ENCODE measurements at regions not wholly inside any gene's neighbourhood (a gene's known extent, or its start where the extent isn't known, plus 50 kb on each side); places are given as distances from the start of the nearest gene placed in this dataset.

DNA sequence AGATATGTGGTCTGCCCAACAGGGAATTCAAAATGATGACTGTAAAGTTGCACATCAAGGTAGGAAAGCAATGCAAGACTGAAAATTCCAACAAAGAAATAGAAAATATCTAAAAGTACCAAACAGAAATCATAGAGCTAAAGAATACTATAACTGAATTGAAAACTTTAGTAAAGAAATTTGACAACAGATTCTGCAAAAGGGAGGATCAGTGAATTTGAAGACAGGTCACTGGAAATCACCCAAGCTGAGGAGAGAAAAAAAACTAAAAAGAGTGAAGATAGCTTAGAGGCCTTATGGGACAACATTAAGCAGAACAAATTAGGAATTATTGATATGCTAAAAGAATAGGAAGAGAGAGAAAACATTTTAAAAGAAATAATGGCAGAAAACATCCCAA lies 240.6 kb downstream of the SNX13 start:
- Histone ChIP-seq H3K4me1 (ENCODE audit: control insufficient read depth, insufficient read depth, low read length) (no peaks in the 10 kb centered on the region), H3K36me3 (ENCODE audit: control insufficient read depth, insufficient read depth, low read length) (no peaks in the 10 kb centered on the region), H3K9ac (ENCODE audit: low read length) (no peak overlapping the region), H3K4me3 (ENCODE audit: low read length) (no peak overlapping the region), H3K27me3 (ENCODE audit: control insufficient read depth, insufficient read depth, low read length) (no peaks in the 10 kb centered on the region), H3K9me3 (ENCODE audit: control insufficient read depth, low read length) (peaks cover 6% of the 10 kb centered on the region)

DNA sequence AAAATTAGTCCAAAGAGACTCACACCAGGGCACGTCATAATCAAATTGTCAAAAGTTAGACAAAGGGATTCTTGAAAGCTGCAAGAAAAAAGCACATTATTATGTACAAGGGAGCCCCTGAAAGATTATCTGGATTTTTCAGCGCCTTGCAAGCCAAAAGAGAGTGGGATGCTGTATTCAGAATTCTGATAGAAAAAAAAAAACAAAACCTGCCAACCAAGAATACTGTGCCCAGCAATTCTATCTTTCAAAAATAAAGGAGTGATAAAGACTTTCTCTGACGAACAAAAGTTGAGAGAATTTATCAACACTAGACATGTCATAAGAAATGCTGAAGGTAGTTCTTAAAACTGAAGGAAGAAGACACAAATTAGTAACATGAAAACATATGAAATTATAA lies 240.2 kb downstream of the SNX13 start:
- H3K4me1 ChIP-seq (ENCODE audit: control insufficient read depth, insufficient read depth, low read length): no peaks in the 10 kb centered on the region
- no peak overlapping the region for H3K9ac ChIP-seq (ENCODE audit: low read length)
- H3K27me3 ChIP-seq (ENCODE audit: control insufficient read depth, insufficient read depth, low read length): no peaks in the 10 kb centered on the region
- no peaks in the 10 kb centered on the region for H3K36me3 ChIP-seq (ENCODE audit: control insufficient read depth, insufficient read depth, low read length)
- no peak overlapping the region for H3K4me3 ChIP-seq (ENCODE audit: low read length)
- H3K9me3 ChIP-seq (ENCODE audit: control insufficient read depth, low read length): peaks cover 6% of the 10 kb centered on the region

DNA sequence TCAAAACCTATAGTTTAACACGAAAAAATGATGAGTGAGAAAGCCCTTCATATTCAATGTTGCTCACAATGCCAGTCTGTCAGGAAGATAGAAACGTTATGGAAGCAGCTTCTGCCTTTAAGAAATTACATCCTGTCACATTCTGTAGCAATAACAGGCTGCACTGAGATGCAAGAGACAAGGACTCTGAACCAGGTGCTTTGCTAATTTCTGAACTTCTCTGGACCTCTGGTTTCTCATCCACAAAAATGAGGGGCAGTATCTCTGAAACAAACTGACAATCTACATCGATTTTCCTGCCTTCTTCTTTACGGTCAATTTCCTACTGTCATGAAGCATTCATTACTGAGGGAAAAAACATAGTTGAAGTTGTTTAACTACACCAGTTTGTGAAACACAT lies 234.0 kb downstream of the SNX13 start:
- Histone ChIP-seq H3K36me3 (ENCODE audit: control insufficient read depth, insufficient read depth, low read length) (no peaks in the 10 kb centered on the region), H3K4me3 (ENCODE audit: low read length) (no peak overlapping the region), H3K4me1 (ENCODE audit: control insufficient read depth, insufficient read depth, low read length) (no peaks in the 10 kb centered on the region), H3K9ac (ENCODE audit: low read length) (no peak overlapping the region), H3K9me3 (ENCODE audit: control insufficient read depth, low read length) (no peaks in the 10 kb centered on the region), H3K27me3 (ENCODE audit: control insufficient read depth, insufficient read depth, low read length) (no peaks in the 10 kb centered on the region)

DNA sequence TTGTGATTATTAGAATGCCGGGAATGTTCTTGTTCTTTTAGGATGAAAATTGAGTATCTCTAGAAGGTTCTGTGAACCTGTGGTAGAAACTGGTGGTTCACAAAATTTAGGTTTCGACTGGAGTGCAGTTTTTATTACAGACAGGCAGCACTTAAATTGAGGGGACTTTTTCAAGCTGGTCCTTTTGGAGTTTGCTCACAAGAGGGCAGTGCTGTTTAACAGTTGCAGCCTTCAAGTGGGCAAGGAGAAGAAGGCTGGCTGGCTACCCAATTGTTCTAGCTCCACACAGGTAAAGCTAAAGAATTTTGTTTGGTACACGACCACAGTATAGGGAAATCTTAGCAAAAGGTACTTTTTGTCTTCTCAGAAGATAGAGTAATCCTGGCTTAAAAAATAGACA lies 233.6 kb downstream of the SNX13 start:
- Histone ChIP-seq H3K27me3 (ENCODE audit: control insufficient read depth, insufficient read depth, low read length) (no peaks in the 10 kb centered on the region), H3K36me3 (ENCODE audit: control insufficient read depth, insufficient read depth, low read length) (no peaks in the 10 kb centered on the region), H3K4me1 (ENCODE audit: control insufficient read depth, insufficient read depth, low read length) (no peaks in the 10 kb centered on the region), H3K9ac (ENCODE audit: low read length) (no peak overlapping the region), H3K4me3 (ENCODE audit: low read length) (no peak overlapping the region), H3K9me3 (ENCODE audit: control insufficient read depth, low read length) (no peaks in the 10 kb centered on the region)

DNA sequence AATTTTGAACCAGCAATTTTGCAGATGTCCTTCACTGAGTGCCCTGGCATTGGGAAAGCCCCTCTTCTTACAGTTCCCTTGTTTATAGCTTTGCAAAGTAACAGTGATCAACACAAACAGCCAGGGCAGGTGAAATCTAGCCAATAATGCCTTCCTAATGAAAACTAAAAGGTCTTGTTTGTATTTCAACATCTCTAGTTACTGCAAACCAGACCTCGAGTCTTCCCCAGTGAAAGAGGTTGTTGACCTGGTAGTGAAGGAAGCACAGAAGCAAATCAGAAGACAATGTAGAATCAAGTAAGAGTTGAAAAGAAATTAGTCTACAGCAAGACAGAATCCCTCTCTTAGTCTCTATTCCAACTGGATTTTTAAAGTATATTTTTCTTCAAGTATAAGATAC lies 231.2 kb downstream of the SNX13 start:
- no peak overlapping the region for H3K4me3 ChIP-seq (ENCODE audit: low read length)
- no peak overlapping the region for H3K9ac ChIP-seq (ENCODE audit: low read length)
- H3K36me3 ChIP-seq (ENCODE audit: control insufficient read depth, insufficient read depth, low read length): no peaks in the 10 kb centered on the region
- H3K9me3 ChIP-seq (ENCODE audit: control insufficient read depth, low read length): no peaks in the 10 kb centered on the region
- no peaks in the 10 kb centered on the region for H3K27me3 ChIP-seq (ENCODE audit: control insufficient read depth, insufficient read depth, low read length)
- H3K4me1 ChIP-seq (ENCODE audit: control insufficient read depth, insufficient read depth, low read length): no peaks in the 10 kb centered on the region

DNA sequence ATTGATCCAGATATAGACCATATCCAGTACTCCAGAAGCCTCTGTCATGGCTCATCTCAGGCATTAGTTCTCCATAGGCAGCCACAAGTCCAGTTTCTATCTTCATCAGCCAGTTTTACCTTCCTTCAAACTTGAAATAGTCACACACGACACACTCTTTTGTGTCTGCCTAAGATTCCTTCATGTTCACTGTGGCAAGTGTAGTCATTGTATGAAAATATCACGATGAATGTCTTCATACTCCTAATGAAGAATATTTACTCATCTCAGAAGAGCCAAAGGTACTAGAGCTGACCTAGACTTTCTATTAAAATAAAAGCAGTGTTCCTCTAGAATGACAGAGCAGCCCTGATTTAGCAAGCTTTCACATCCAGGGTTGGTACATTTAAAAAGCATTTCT lies 230.7 kb downstream of the SNX13 start:
- Histone ChIP-seq H3K36me3 (ENCODE audit: control insufficient read depth, insufficient read depth, low read length) (no peaks in the 10 kb centered on the region), H3K4me3 (ENCODE audit: low read length) (no peak overlapping the region), H3K27me3 (ENCODE audit: control insufficient read depth, insufficient read depth, low read length) (no peaks in the 10 kb centered on the region), H3K4me1 (ENCODE audit: control insufficient read depth, insufficient read depth, low read length) (no peaks in the 10 kb centered on the region), H3K9me3 (ENCODE audit: control insufficient read depth, low read length) (no peaks in the 10 kb centered on the region), H3K9ac (ENCODE audit: low read length) (no peak overlapping the region)

DNA sequence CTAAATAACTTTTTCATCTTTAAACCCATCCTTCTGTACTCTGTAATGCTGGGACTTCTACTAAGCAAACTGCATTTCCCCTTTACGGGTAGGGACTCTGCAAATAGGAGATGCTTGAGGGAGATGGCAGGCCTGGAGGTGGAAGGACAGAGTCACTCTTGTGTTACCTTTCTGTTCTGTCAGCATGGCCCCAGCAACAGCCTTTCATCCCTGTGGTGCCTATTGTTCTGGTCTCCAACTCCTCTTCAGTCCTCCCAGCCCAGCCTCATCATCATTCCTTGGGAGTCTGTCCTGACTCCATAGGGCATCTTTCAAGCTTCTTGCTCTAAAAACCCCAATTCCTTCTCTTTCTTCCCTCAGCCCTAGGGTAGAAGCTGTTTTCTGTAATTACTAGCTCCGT lies 230.0 kb downstream of the SNX13 start:
- Histone ChIP-seq H3K4me1 (ENCODE audit: control insufficient read depth, insufficient read depth, low read length) (no peaks in the 10 kb centered on the region), H3K9me3 (ENCODE audit: control insufficient read depth, low read length) (no peaks in the 10 kb centered on the region), H3K27me3 (ENCODE audit: control insufficient read depth, insufficient read depth, low read length) (no peaks in the 10 kb centered on the region), H3K36me3 (ENCODE audit: control insufficient read depth, insufficient read depth, low read length) (no peaks in the 10 kb centered on the region), H3K4me3 (ENCODE audit: low read length) (no peak overlapping the region), H3K9ac (ENCODE audit: low read length) (no peak overlapping the region)

DNA sequence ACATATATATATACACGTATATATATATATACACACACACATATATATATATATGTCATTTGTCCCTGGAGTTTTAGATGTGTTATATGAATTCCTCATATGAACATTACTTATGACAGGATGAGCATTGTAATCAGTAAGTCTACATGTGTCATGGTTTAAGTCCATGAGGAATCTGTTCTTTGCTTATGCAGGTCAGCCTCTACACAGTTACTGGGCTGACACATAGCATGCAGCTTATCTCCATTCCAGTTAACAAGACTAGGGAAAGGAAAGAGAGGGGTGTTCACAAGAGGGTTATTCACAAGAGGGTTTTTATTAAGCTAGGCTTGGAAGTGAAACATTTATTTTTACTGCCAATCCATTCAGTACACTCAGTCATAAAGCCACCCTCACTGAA lies 226.7 kb downstream of the SNX13 start:
- H3K36me3 ChIP-seq (ENCODE audit: control insufficient read depth, insufficient read depth, low read length): no peaks in the 10 kb centered on the region
- H3K9ac ChIP-seq (ENCODE audit: low read length): no peak overlapping the region
- H3K27me3 ChIP-seq (ENCODE audit: control insufficient read depth, insufficient read depth, low read length): no peaks in the 10 kb centered on the region
- no peaks in the 10 kb centered on the region for H3K9me3 ChIP-seq (ENCODE audit: control insufficient read depth, low read length)
- no peak overlapping the region for H3K4me3 ChIP-seq (ENCODE audit: low read length)
- H3K4me1 ChIP-seq (ENCODE audit: control insufficient read depth, insufficient read depth, low read length): no peaks in the 10 kb centered on the region

DNA sequence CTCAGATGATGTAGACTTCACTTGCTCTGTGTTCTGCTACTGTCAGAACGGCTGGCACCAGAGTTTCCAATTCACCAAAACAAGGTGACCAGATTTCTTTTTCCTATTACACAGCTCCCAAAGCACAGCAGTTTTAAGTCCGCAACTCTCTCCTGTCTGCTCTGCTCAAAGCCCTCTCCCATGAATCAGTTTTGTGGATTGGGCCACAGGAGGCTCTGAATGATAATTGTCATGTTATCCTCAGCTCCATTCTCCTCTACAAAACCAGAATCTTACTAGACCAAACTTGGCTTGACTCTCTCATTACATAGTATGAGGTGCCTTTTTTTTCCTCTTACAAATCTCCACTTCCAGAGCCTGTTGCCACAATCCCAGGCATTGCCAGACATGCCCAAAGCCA lies 223.5 kb downstream of the SNX13 start:
- Histone ChIP-seq H3K4me3 (ENCODE audit: low read length) (no peak overlapping the region), H3K9ac (ENCODE audit: low read length) (no peak overlapping the region), H3K36me3 (ENCODE audit: control insufficient read depth, insufficient read depth, low read length) (no peaks in the 10 kb centered on the region), H3K9me3 (ENCODE audit: control insufficient read depth, low read length) (no peaks in the 10 kb centered on the region), H3K27me3 (ENCODE audit: control insufficient read depth, insufficient read depth, low read length) (no peaks in the 10 kb centered on the region), H3K4me1 (ENCODE audit: control insufficient read depth, insufficient read depth, low read length) (no peaks in the 10 kb centered on the region)

DNA sequence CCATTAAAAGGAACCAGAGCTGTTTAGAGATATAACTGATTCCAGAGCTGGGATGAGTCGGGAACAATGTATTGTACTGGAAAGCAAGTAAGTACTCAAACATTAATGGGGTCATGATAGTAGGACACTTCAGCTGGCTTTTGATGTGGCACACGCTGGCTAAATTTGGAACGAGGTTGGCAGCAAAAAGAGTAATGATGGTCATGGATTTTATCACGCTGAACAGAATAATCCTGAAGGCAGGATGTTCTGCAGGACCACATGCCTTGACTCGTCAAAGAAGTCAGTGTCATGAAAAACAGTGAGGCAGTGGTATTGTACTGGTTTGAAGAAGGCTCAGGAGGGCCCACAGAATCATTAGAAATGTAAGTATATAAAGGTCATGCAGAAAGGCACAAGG lies 220.3 kb downstream of the SNX13 start:
- H3K9ac ChIP-seq (ENCODE audit: low read length): no peak overlapping the region
- no peaks in the 10 kb centered on the region for H3K4me1 ChIP-seq (ENCODE audit: control insufficient read depth, insufficient read depth, low read length)
- no peaks in the 10 kb centered on the region for H3K9me3 ChIP-seq (ENCODE audit: control insufficient read depth, low read length)
- no peaks in the 10 kb centered on the region for H3K27me3 ChIP-seq (ENCODE audit: control insufficient read depth, insufficient read depth, low read length)
- no peaks in the 10 kb centered on the region for H3K36me3 ChIP-seq (ENCODE audit: control insufficient read depth, insufficient read depth, low read length)
- H3K4me3 ChIP-seq (ENCODE audit: low read length): no peak overlapping the region

DNA sequence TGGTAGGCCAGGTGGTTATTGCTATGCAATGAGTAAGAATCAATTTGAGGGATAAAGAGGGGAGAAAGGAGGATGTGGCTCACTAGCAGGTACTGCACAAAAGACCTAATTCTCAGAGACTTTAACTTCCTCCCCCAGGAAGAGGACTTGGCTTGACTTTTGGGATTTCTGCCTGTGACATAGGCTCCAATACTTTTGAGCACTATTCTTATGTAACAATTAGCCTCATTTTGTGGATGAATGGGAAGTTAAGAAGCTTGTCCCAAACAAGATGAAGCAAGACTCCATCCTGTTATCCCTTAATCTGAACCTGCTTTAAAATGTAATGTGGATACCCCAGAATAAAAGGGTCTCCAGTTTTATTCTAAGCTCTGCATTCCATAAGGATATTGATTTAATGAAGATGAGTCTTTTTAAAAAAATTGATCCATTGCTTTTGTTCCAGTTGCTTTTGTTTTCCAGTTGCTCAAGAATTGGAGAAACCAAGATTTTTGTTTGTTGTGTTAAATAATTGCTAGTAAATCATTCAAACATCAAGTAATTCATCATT lies 218.5 kb downstream of the SNX13 start:
- H3K9ac ChIP-seq (ENCODE audit: low read length): no peak overlapping the region
- no peak overlapping the region for H3K4me3 ChIP-seq (ENCODE audit: low read length)
- H3K4me1 ChIP-seq (ENCODE audit: control insufficient read depth, insufficient read depth, low read length): no peaks in the 10 kb centered on the region
- no peaks in the 10 kb centered on the region for H3K36me3 ChIP-seq (ENCODE audit: control insufficient read depth, insufficient read depth, low read length)
- H3K27me3 ChIP-seq (ENCODE audit: control insufficient read depth, insufficient read depth, low read length): no peaks in the 10 kb centered on the region
- no peaks in the 10 kb centered on the region for H3K9me3 ChIP-seq (ENCODE audit: control insufficient read depth, low read length)

DNA sequence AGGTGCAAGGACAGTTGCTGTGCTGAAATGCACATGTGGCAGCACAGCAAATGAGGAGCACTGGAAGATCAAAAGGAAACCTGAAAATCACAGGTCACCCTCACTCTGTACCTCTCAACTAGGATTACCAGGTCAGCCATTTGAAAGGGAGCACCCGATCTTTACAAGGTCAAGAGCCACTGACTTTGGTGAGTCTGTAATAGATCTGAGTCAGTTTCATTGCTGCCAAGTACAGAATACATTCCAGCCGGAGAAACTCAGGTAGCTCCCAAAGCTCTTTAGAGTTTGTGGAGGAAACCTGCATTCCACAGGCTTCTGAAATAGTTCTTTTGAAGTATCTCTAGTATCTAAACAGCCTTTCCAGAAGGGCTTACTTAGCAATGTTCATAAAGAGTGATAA lies 217.5 kb downstream of the SNX13 start:
- Histone ChIP-seq H3K4me1 (ENCODE audit: control insufficient read depth, insufficient read depth, low read length) (no peaks in the 10 kb centered on the region), H3K36me3 (ENCODE audit: control insufficient read depth, insufficient read depth, low read length) (no peaks in the 10 kb centered on the region), H3K9ac (ENCODE audit: low read length) (no peak overlapping the region), H3K27me3 (ENCODE audit: control insufficient read depth, insufficient read depth, low read length) (no peaks in the 10 kb centered on the region), H3K9me3 (ENCODE audit: control insufficient read depth, low read length) (no peaks in the 10 kb centered on the region), H3K4me3 (ENCODE audit: low read length) (no peak overlapping the region)

DNA sequence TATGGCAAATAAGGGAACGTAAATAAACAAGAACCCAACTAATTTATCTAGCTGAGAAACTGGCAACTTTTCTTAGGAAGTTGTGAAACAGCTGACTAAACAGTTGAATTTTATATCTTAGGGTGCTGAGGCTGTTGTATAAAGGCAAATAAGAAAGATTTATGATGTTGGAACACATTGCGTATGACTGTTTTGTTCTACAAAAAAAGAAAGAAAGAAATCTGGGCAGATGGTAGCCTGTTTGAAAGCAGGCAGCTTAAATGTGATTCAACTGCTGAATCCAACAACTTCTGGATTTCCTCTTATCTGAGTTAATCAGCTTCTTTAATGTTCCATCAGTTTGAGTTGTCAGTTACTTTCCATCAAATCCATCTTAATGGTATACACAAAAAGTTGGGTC lies 214.5 kb downstream of the SNX13 start:
- H3K4me3 ChIP-seq (ENCODE audit: low read length): no peak overlapping the region
- no peaks in the 10 kb centered on the region for H3K36me3 ChIP-seq (ENCODE audit: control insufficient read depth, insufficient read depth, low read length)
- peaks cover 3% of the 10 kb centered on the region for H3K27me3 ChIP-seq (ENCODE audit: control insufficient read depth, insufficient read depth, low read length)
- no peaks in the 10 kb centered on the region for H3K9me3 ChIP-seq (ENCODE audit: control insufficient read depth, low read length)
- no peaks in the 10 kb centered on the region for H3K4me1 ChIP-seq (ENCODE audit: control insufficient read depth, insufficient read depth, low read length)
- H3K9ac ChIP-seq (ENCODE audit: low read length): no peak overlapping the region

All from mucosa of stomach (tissue), 1 donor.